Keratinocyte (primary cell): ENCODE measurements at regions not wholly inside any gene's neighbourhood (a gene's known extent, or its start where the extent isn't known, plus 50 kb on each side); places are given as distances from the start of the nearest gene placed in this dataset.

Experiments used
- DNase-seq: peaks from one replicate; pipeline ENCODE4 v3.0.0-alpha.2; 2011; ENCODE audit warnings: low read depth, missing footprints, low spot score
- FAIRE-seq: peaks from 2 replicates; lab custom pipeline; 2011; peaks lifted over from hg19 to GRCh38; lab: Jason Lieb, UNC
- H2AFZ ChIP-seq: 2 replicates; pipeline ENCODE4 v1.6.0; 2012; ENCODE audit warnings: low read length, control low read depth, inconsistent platforms; ENCODE audit not compliant: control insufficient read depth
- H3K27ac ChIP-seq: 2 replicates; pipeline ENCODE4 v1.5.1; 2011; ENCODE audit warnings: low read length; ENCODE audit not compliant: control insufficient read depth, insufficient read depth
- H3K27me3 ChIP-seq: 3 replicates; pipeline ENCODE4 v1.6.0; 2011; ENCODE audit warnings: low read length; ENCODE audit not compliant: control insufficient read depth, insufficient read depth; ENCODE audit errors: extremely low read depth
- H3K36me3 ChIP-seq, 2 experiments: 2 replicates in 1 of 2; 3 replicates in 1 of 2; pipeline ENCODE4 v1.5.1; 2011; ENCODE audit warnings: low read length in 2 of 2, mild to moderate bottlenecking in 1 of 2; ENCODE audit not compliant: control insufficient read depth in 2 of 2, insufficient read depth in 2 of 2; ENCODE audit errors: extremely low read depth in 1 of 2
- H3K4me1 ChIP-seq: 3 replicates; pipeline ENCODE4 v1.5.1; 2011; ENCODE audit warnings: low read length; ENCODE audit not compliant: control insufficient read depth, insufficient read depth; ENCODE audit errors: extremely low read depth
- H3K4me2 ChIP-seq: 3 replicates; pipeline ENCODE4 v1.6.0; 2011; ENCODE audit warnings: low read depth, low read length; ENCODE audit not compliant: control insufficient read depth, insufficient read depth; ENCODE audit errors: extremely low read depth
- H3K4me3 ChIP-seq, 3 experiments: fragments of 200-600 bp in 1 of 3; sonication (generic) in 1 of 3; 2 replicates in 2 of 3; 3 replicates in 1 of 3; pipeline ENCODE4 v1.5.1; 2011 to 2016; ENCODE audit warnings: low read length in 3 of 3, mild to moderate bottlenecking in 3 of 3, control low read depth in 2 of 3, inconsistent platforms in 1 of 3, low read depth in 1 of 3, mixed read lengths in 1 of 3, mixed run types in 1 of 3, moderate library complexity in 1 of 3; ENCODE audit not compliant: control insufficient read depth in 2 of 3, insufficient read depth in 2 of 3; ENCODE audit errors: extremely low read depth in 1 of 3
- H3K79me2 ChIP-seq: 2 replicates; pipeline ENCODE4 v1.6.0; 2012; ENCODE audit warnings: low read length; ENCODE audit not compliant: control insufficient read depth, insufficient read depth
- H3K9ac ChIP-seq: 3 replicates; pipeline ENCODE4 v1.6.0; 2011; ENCODE audit warnings: low read length; ENCODE audit not compliant: control insufficient read depth, insufficient read depth; ENCODE audit errors: extremely low read depth
- H3K9me1 ChIP-seq: 3 replicates; pipeline ENCODE4 v1.6.0; 2011; ENCODE audit warnings: low read length; ENCODE audit not compliant: control insufficient read depth, insufficient read depth; ENCODE audit errors: extremely low read depth
- H3K9me3 ChIP-seq: 2 replicates; pipeline ENCODE4 v1.5.1; 2012; ENCODE audit warnings: low read depth, low read length; ENCODE audit not compliant: control insufficient read depth
- H4K20me1 ChIP-seq: 3 replicates; pipeline ENCODE4 v1.6.0; 2011; ENCODE audit warnings: low read length; ENCODE audit not compliant: control insufficient read depth, insufficient read depth; ENCODE audit errors: extremely low read depth
- CTCF ChIP-seq, 3 experiments: IDR thresholded peaks in 1 of 3; conservative IDR thresholded peaks in 1 of 3; optimal IDR thresholded peaks in 1 of 3; 2 replicates in 2 of 3; 3 replicates in 1 of 3; pipeline versions ENCODE3 to v1.5.1; 2011; ENCODE audit warnings: low read length in 3 of 3, mild to moderate bottlenecking in 3 of 3, moderate library complexity in 2 of 3, control low read depth in 1 of 3, inconsistent platforms in 1 of 3; ENCODE audit not compliant: insufficient read depth in 2 of 3; ENCODE audit errors: extremely low read depth in 1 of 3
- EZH2 ChIP-seq: IDR thresholded peaks from one replicate; pipeline ENCODE4 v1.6.1; 2012; ENCODE audit warnings: inconsistent platforms, mild to moderate bottlenecking, low read length, moderate library complexity
- dilution Hi-C: fragments of 300-500 bp; cut with MboI; formaldehyde crosslinking; loops from one replicate; pipeline ENCODE4 v1.7.0; 2020; ENCODE audit warnings: low sequenced_read_pairs; ENCODE audit not compliant: extremely low pct_ligation_motif_present

- Histone ChIP-seq H3K4me3 (no peak overlapping the region), H3K79me2 (no peaks in the 10 kb centered on the region), H3K27me3 (no peaks in the 10 kb centered on the region), H2AFZ (no peak overlapping the region), H4K20me1 (no peaks in the 10 kb centered on the region), H3K4me2 (no peak overlapping the region), H3K4me1 (no peaks in the 10 kb centered on the region), H3K36me3 (no peaks in the 10 kb centered on the region), H3K9ac (no peak overlapping the region), H3K9me3 (no peaks in the 10 kb centered on the region), H3K9me1 (no peaks in the 10 kb centered on the region), H3K27ac (no peak overlapping the region)
- dilution Hi-C loops, result no loop called here
- FAIRE-seq (no peak), DNase-seq (no peak)
- no peak for TF ChIP-seq CTCF (optimal IDR thresholded peaks at IDR 0.05 in 1 of 3, IDR thresholded peaks at IDR 0.05 in 1 of 3, conservative IDR thresholded peaks at IDR 0.05 in 1 of 3; ENCODE audit: extremely low read depth in 1 of 3, insufficient read depth in 2 of 3, low read length in 3 of 3)
- TF ChIP-seq EZH2, result no peak
Measured at GRCh38 chr3:147313513-147313912, 92.8 kb downstream of the ZIC4 start.

- Histone ChIP-seq H4K20me1 (no peaks in the 10 kb centered on the region), H3K79me2 (no peaks in the 10 kb centered on the region), H3K4me3 (no peak overlapping the region), H3K9me1 (no peaks in the 10 kb centered on the region), H3K27me3 (no peaks in the 10 kb centered on the region), H2AFZ (no peak overlapping the region), H3K4me2 (no peak overlapping the region), H3K9ac (no peak overlapping the region), H3K4me1 (no peaks in the 10 kb centered on the region), H3K36me3 (no peaks in the 10 kb centered on the region), H3K27ac (no peak overlapping the region), H3K9me3 (no peaks in the 10 kb centered on the region)
- no peak for FAIRE-seq
- no peak for DNase-seq
- TF ChIP-seq CTCF (optimal IDR thresholded peaks at IDR 0.05 in 1 of 3, IDR thresholded peaks at IDR 0.05 in 1 of 3, conservative IDR thresholded peaks at IDR 0.05 in 1 of 3; ENCODE audit: extremely low read depth in 1 of 3, insufficient read depth in 2 of 3, low read length in 3 of 3) (no peak), EZH2 (no peak)
- dilution Hi-C loops, result no loop called here
Measured at GRCh38 chr3:147312786-147313280, 93.5 kb downstream of the ZIC4 start.
